ENCODE measurements at regions not wholly inside any gene's neighbourhood (a gene's known extent, or its start where the extent isn't known, plus 50 kb on each side); places are given as distances from the start of the nearest gene placed in this dataset.

DNA sequence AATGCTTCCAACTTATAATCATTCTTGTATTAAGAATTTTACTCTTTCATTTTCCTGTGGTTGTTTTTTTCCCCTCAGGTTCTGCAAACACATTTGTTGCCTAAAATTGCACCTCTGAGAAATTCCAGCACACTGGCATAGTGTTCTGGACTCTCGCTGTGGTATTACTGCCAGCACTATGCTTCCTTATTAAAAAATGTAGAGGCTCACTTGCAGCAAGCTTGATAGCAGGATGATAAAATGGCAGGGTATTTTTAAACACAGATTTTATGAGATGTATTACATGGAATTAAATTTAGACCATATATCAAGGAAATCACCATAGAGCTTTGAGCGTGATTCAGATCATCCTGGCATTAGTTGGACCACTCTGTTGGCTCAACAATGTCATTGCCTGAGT is 416.7 kb upstream of the AKR1E2 start:
- Histone ChIP-seq H3K9me3 (ENCODE audit: control insufficient read depth in 4 of 4, low read length in 3 of 4) (no peaks in the 10 kb centered on the region), H3K4me1 (ENCODE audit: control insufficient read depth in 4 of 4, insufficient read depth in 4 of 4, low read length in 3 of 4) (no peaks in the 10 kb centered on the region), H3K9ac (ENCODE audit: low read depth in 1 of 2, low read length in 2 of 2) (no peak overlapping the region), H3K27me3 (ENCODE audit: control insufficient read depth in 4 of 4, insufficient read depth in 4 of 4, low read length in 3 of 4) (no peaks in the 10 kb centered on the region), H3K36me3 (ENCODE audit: control insufficient read depth in 4 of 4, insufficient read depth in 3 of 4, low read depth in 1 of 4, low read length in 3 of 4) (no peaks in the 10 kb centered on the region), H3K27ac (ENCODE audit: low read depth in 1 of 2, low read length in 2 of 2) (no peak overlapping the region), H3K4me3 (ENCODE audit: low read depth in 1 of 3, low read length in 3 of 3) (no peak overlapping the region)
- no peak for DNase-seq (ENCODE audit: low spot score)
- 87% methylated on average over 2 of the region's 2 CpGs for WGBS
- TF ChIP-seq EGR1 (IDR thresholded peaks at IDR 0.05; ENCODE audit: low read depth in 2 of 2) (no peak), GABPA (IDR thresholded peaks at IDR 0.05 in 1 of 2, conservative IDR thresholded peaks at IDR 0.05 in 1 of 2) (no peak), SP1 (IDR thresholded peaks at IDR 0.05) (no peak), TAF1 (conservative IDR thresholded peaks at IDR 0.05) (no peak), JUND (IDR thresholded peaks at IDR 0.05) (no peak), HNF4G (IDR thresholded peaks at IDR 0.05) (no peak), NR2F2 (IDR thresholded peaks at IDR 0.05) (no peak), FOXA2 (IDR thresholded peaks at IDR 0.05) (no peak), RAD21 (IDR thresholded peaks at IDR 0.05) (no peak), REST (IDR thresholded peaks at IDR 0.05) (no peak), MAX (IDR thresholded peaks at IDR 0.05) (no peak), HNF4A (conservative IDR thresholded peaks at IDR 0.05) (no peak), RXRA (IDR thresholded peaks at IDR 0.05) (no peak), YY1 (IDR thresholded peaks at IDR 0.05) (no peak), FOXA1 (IDR thresholded peaks at IDR 0.05) (no peak)
- TF ChIP-seq, protein P1, sequence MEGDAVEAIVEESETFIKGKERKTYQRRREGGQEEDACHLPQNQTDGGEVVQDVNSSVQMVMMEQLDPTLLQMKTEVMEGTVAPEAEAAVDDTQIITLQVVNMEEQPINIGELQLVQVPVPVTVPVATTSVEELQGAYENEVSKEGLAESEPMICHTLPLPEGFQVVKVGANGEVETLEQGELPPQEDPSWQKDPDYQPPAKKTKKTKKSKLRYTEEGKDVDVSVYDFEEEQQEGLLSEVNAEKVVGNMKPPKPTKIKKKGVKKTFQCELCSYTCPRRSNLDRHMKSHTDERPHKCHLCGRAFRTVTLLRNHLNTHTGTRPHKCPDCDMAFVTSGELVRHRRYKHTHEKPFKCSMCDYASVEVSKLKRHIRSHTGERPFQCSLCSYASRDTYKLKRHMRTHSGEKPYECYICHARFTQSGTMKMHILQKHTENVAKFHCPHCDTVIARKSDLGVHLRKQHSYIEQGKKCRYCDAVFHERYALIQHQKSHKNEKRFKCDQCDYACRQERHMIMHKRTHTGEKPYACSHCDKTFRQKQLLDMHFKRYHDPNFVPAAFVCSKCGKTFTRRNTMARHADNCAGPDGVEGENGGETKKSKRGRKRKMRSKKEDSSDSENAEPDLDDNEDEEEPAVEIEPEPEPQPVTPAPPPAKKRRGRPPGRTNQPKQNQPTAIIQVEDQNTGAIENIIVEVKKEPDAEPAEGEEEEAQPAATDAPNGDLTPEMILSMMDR (IDR thresholded peaks at IDR 0.05; ENCODE audit: low read depth, low read length, missing input control): no peak
- TF ChIP-seq, protein P2, sequence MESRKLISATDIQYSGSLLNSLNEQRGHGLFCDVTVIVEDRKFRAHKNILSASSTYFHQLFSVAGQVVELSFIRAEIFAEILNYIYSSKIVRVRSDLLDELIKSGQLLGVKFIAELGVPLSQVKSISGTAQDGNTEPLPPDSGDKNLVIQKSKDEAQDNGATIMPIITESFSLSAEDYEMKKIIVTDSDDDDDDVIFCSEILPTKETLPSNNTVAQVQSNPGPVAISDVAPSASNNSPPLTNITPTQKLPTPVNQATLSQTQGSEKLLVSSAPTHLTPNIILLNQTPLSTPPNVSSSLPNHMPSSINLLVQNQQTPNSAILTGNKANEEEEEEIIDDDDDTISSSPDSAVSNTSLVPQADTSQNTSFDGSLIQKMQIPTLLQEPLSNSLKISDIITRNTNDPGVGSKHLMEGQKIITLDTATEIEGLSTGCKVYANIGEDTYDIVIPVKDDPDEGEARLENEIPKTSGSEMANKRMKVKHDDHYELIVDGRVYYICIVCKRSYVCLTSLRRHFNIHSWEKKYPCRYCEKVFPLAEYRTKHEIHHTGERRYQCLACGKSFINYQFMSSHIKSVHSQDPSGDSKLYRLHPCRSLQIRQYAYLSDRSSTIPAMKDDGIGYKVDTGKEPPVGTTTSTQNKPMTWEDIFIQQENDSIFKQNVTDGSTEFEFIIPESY (IDR thresholded peaks at IDR 0.05): no peak
- TF ChIP-seq, protein P3, sequence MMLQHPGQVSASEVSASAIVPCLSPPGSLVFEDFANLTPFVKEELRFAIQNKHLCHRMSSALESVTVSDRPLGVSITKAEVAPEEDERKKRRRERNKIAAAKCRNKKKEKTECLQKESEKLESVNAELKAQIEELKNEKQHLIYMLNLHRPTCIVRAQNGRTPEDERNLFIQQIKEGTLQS (IDR thresholded peaks at IDR 0.05): no peak

Measured in liver (tissue), 8 donors.